C4-2B (cell line): ENCODE measurements at regions not wholly inside any gene's neighbourhood (a gene's known extent, or its start where the extent isn't known, plus 50 kb on each side); places are given as distances from the start of the nearest gene placed in this dataset.
"Not testable (repeated sequence)": the region's sequence is repeated elsewhere in the genome, so short reads cannot be mapped to it uniquely, and the experiment has no call there.

Experiments used
- CTCF ChIP-seq: fragments of 450-650 bp; conservative IDR thresholded peaks from 2 replicates; pipeline ENCODE4 v1.5.1; 2017; ENCODE audit warnings: mild to moderate bottlenecking
- ZFX ChIP-seq: fragments of 450-650 bp; IDR thresholded peaks from 2 replicates; pipeline ENCODE4 v1.6.1; 2017

GRCh38 chr1:145182606-145183413, 59.2 kb downstream of the PPIAL4D start:
- TF ChIP-seq CTCF = peak; percentile 49
- TF ChIP-seq ZFX = not testable (repeated sequence)
